Tibial nerve (tissue), 3 donors: ENCODE measurements at regions not wholly inside any gene's neighbourhood (a gene's known extent, or its start where the extent isn't known, plus 50 kb on each side); places are given as distances from the start of the nearest gene placed in this dataset.

ENCODE experiments used
- POLR2A ChIP-seq, 2 donors: fragments of 450-650 bp; IDR thresholded peaks; one replicate each; pipeline ENCODE4 v1.6.1; 2017; ENCODE audit warnings: antibody characterized with exemption in 2 of 2, mild to moderate bottlenecking in 2 of 2, moderate library complexity in 2 of 2
- TF ChIP-seq, protein P1 (sequence below), 5 experiments: fragments of 200-600 bp in 3 of 5; fragments of 450-650 bp in 2 of 5; sonication (generic) in 3 of 5; IDR thresholded peaks; one replicate each; pipeline ENCODE4 v1.5.1; 2016 to 2019; ENCODE audit warnings: antibody characterized with exemption in 5 of 5, mild to moderate bottlenecking in 3 of 5, moderate library complexity in 2 of 5

DNA sequence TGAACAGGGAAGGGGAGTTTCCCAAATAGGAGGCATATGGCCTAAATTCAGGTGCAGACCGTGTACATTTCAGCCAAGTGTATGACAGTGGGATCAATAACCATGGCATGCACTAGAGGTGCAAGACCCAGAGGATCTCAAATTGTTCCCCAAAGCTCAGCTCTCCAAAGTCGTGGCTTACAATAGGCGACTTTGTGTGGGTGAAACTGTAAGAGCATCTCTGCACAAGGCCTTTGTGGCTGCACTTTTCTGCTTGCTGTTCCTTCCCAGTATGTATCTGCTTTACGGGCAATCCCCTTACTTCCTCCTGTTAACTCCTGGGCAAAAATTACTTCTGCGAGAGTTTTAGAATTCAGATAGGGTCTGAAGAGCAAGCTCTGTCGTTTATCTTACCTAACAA, 518.3 kb upstream of the ZFP42 start:
- TF ChIP-seq, protein P1, sequence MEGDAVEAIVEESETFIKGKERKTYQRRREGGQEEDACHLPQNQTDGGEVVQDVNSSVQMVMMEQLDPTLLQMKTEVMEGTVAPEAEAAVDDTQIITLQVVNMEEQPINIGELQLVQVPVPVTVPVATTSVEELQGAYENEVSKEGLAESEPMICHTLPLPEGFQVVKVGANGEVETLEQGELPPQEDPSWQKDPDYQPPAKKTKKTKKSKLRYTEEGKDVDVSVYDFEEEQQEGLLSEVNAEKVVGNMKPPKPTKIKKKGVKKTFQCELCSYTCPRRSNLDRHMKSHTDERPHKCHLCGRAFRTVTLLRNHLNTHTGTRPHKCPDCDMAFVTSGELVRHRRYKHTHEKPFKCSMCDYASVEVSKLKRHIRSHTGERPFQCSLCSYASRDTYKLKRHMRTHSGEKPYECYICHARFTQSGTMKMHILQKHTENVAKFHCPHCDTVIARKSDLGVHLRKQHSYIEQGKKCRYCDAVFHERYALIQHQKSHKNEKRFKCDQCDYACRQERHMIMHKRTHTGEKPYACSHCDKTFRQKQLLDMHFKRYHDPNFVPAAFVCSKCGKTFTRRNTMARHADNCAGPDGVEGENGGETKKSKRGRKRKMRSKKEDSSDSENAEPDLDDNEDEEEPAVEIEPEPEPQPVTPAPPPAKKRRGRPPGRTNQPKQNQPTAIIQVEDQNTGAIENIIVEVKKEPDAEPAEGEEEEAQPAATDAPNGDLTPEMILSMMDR (IDR thresholded peaks at IDR 0.05) = no peak
- TF ChIP-seq POLR2A (IDR thresholded peaks at IDR 0.05) = no peak
